GM19395 (cell line): ENCODE measurements at regions not wholly inside any gene's neighbourhood (a gene's known extent, or its start where the extent isn't known, plus 50 kb on each side); places are given as distances from the start of the nearest gene placed in this dataset.

Source experiments
- ATAC-seq: cut with Tn5 transposase; IDR thresholded peaks from one replicate; pipeline ENCODE4 v1.9.1; 2021; ENCODE audit warnings: mild to moderate bottlenecking, moderate library complexity; ENCODE audit not compliant: unreplicated experiment

- no peak for ATAC-seq
These were observed 252.1 kb upstream of the TMCO5A start for GRCh38 chr15:37682304-37682703.

GRCh38 chr15:37691911-37692310 lies 242.5 kb upstream of the TMCO5A start:
- ATAC-seq = no peak

DNA sequence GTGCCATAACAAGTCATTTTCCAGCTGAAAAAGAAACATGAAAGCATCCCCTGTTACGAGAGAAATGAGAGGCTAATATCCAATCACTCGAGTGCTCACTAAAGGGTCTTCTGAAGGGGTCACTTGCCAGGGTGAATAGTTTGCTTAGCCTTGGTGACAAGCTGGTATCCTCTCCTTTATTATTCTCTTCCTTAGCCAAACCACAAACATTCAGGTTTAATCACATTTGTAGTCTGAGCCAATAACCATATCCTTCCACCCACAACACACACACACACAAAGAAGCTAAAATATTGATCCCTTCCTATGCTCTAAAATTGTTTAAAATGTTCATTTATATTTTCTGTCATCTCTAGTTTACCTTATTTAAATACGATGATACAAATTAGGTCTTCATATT lies 240.5 kb upstream of the TMCO5A start:
- no peak for ATAC-seq

GRCh38 chr15:37695719-37696118 lies 238.7 kb upstream of the TMCO5A start:
- no peak for ATAC-seq

GRCh38 chr15:37698679-37699078 lies 235.8 kb upstream of the TMCO5A start:
- ATAC-seq = no peak

- no peak for ATAC-seq
These were observed 233.2 kb upstream of the TMCO5A start for GRCh38 chr15:37701230-37701629.

- no peak for ATAC-seq
These were observed 224.8 kb upstream of the TMCO5A start for GRCh38 chr15:37709669-37710068.

GRCh38 chr15:37715101-37715500 lies 219.3 kb upstream of the TMCO5A start:
- ATAC-seq = no peak

DNA sequence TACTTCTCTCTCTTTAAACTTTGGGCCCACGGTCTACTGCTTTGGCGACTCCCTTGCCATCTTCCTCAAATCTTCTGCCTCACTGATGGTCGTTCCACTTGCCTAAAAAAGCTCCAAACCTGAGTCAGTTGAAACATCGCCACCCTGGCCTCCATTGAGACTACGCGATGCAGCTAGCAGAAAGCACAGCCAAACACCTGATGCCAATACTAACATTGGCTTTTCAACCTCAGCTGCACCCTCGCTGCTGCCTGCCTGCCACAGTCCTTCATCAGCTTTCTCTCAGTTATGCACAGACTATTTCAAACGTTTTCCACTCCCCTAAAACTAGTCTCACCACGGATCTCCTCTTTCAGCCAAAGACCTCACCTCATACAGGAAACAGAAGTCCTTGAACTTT lies 214.2 kb upstream of the TMCO5A start:
- no peak for ATAC-seq

GRCh38 chr15:37731146-37731746 lies 203.2 kb upstream of the TMCO5A start:
- ATAC-seq = no peak

GRCh38 chr15:37733628-37734027 lies 200.8 kb upstream of the TMCO5A start:
- no peak for ATAC-seq

DNA sequence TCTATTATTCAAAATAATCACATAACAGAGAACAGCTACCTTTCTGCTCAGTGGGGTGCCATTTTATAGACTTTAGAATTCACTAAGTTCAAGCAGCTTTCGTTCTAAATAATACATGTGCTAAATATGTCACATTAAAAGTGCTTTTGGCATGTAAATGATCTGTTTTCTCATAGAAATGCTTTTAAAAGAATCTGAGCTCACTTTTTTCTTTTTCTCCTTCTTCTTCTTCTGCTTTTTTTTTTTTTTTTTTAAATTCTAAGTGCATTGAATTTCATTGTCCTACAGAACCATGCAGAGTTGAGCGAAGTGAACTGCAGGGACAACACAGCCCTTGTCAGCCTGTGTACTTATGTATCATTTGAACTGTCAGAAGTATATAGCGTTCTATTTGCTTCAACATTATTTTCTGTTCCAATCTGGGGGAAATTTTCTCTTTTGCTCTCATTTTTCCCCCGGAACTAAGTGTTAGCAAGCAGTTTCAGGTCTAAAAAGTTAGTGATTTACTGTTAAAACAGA lies 193.8 kb upstream of the TMCO5A start:
- no peak for ATAC-seq

- ATAC-seq = no peak
These were observed 190.6 kb upstream of the TMCO5A start for GRCh38 chr15:37743826-37744225.

- ATAC-seq = no peak
These were observed 189.9 kb upstream of the TMCO5A start for GRCh38 chr15:37744521-37744920.

- ATAC-seq = no peak
These were observed 183.0 kb upstream of the TMCO5A start for GRCh38 chr15:37751401-37751800.

DNA sequence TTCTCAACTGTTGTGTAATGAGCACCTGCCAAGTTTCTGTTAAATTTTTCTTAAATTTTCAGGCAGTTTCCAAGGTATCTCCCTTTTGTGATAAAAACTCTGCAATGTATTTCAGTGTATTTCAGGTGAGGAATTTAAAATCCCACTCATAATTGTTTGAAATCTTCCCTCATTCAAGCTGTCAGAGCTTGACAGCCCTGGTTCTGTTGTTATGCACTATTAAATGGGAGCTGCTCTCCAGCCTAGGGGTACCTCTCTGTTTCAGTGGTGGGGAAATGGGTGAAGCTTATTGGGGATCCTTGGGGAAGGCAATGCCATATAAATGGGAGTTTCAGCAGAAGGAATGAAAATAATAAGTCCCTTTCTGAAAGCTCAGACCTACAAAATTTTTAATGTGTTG lies 178.0 kb upstream of the TMCO5A start:
- ATAC-seq = no peak

DNA sequence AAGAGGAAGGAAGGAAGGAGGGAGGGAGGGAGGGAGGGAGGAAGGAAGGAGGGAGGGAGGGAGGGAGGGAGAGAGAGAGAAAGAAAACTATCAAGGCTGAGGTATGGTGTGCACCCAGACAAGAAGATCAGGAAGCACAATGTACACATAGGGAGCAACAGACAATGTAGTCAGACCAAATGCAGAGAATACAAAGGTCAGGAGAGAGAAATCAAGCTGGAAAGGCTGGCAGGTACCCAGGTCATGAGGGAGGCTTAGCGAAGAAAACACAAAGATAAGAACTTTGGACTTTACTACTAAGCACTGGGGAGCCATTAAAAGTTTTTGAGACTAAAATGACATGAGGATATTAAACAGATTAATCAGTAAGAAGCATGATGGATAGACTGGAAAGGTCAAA lies 176.0 kb upstream of the TMCO5A start:
- no peak for ATAC-seq

DNA sequence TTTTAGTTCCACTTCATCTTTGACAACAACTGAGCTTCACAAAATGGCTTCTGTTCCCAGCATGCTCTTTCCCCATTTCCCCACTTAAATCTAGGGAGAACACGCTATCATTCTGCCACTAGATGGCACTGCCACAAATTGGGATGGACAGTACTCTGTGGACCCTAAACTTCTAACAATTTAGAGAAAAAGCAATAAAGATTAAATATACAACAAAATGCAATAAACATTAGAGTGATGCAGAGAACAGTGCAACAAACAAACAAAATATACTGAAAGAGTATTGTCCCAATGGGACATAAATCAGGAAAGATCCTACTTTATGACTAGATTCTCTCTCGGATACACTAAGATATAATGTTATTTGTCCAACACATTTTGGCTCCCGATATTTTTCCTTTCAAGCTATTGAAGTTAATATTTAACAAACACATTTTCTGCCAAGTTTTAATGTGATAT lies 169.7 kb upstream of the TMCO5A start:
- ATAC-seq = no peak

DNA sequence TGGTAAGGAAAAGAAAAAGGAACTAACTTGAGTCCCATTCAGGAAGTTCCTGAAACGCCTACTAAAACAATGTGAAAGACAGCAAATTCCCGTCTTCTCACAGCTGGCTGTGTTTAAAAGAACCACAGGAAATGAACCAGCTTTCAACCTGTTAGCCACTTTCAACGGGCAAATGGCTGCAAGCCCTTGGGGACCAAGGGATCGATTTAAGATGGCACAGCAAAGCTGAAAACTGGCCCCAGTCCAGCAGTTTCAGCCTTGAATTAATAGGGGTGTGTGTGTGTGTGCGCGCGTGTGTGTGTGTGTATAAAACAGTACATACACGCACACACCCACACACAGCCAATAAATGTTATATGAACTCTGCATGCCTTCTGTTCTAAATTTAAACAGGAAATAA lies 168.7 kb upstream of the TMCO5A start:
- no peak for ATAC-seq

DNA sequence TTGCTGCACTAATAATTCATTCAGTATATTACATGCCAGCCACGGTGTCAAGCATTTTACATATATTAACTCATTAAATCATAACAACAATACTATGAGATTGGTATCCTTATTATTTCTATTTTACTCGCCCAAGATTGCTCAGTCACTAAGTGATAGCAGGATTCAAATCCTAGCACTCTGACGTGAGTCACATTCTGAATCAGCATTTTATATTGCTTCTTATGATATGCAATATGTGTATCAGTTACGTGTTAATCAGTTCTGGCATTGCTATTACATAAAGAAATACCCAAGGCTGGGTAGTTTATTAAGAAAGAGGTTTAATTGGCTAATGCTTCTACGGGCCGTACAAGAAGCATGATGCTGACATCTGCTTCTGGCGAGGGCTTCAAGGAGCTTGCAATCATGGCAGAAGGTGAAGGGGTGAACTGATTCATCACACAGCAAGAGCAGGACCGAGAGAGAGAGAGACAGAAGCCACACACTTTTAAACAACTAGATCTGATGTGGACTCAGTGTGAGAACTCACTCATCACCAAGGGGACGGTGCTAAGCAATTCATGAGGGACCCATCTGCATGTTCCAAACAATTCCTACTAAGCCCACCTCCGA lies 166.5 kb upstream of the TMCO5A start:
- no peak for ATAC-seq

DNA sequence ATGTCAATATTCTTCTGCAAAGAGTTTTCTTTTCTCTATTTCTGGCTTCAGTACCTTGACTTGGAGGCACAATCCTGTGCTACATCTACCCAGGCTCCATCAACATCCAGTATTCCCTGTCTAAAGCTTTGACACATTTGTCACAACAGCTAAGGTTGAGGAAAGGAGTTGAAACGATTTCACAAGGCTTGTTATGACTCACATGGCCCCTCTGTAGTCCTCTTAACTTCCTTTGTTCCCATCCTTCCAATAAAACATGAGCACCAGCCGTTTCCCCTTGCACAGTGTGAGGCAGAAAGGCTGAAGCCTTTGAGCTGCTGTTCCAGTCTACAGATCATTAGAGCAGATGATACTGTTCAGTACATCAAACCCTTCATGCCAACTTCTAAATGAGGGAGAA lies 163.0 kb upstream of the TMCO5A start:
- ATAC-seq = no peak

GRCh38 chr15:37773111-37773860 lies 161.2 kb upstream of the TMCO5A start:
- no peak for ATAC-seq
